CD4-positive, alpha-beta T cell (primary cell): ENCODE measurements at regions not wholly inside any gene's neighbourhood (a gene's known extent, or its start where the extent isn't known, plus 50 kb on each side); places are given as distances from the start of the nearest gene placed in this dataset.

ENCODE experiments used
- ATAC-seq: fragments of 200-7000 bp; cut with Tn5 transposase; one replicate; pipeline ENCODE4 v1.10.0; 2022; ENCODE audit warnings: mild to moderate bottlenecking; ENCODE audit not compliant: poor library complexity
- CTCF ChIA-PET: fragments of 350-600 bp; sonication (Branson Sonifier 250); formaldehyde crosslinking; loops from one replicate; lab custom pipeline; 2021; ENCODE audit warnings: antibody characterized with exemption, inconsistent platforms; lab: Charles Lee
- POLR2A ChIA-PET: fragments of 350-600 bp; sonication (Branson Sonifier 250); formaldehyde crosslinking; loops from one replicate; lab custom pipeline; 2021; ENCODE audit warnings: antibody characterized with exemption, inconsistent platforms; lab: Charles Lee
- DNase-seq, 14 experiments: peaks; one replicate each; pipeline ENCODE4 v3.0.0-alpha.2; 2013 to 2020; ENCODE audit warnings: mixed read lengths in 2 of 14
- H3K27ac ChIP-seq, 2 donors: one replicate each; pipeline versions ENCODE4 v1.5.1 to v1.7.0; 2013; ENCODE audit warnings: low read length in 2 of 2, low read depth in 1 of 2, mild to moderate bottlenecking in 1 of 2
- H3K27me3 ChIP-seq, 2 experiments: 1 replicate in 1 of 2; 2 replicates in 1 of 2; pipeline versions ENCODE4 v1.6.1 to v1.7.0; 2013; ENCODE audit warnings: low read length in 2 of 2, control low read depth in 1 of 2, mild to moderate bottlenecking in 1 of 2, moderate library complexity in 1 of 2; ENCODE audit not compliant: insufficient read depth in 2 of 2, control insufficient read depth in 1 of 2
- H3K36me3 ChIP-seq: one replicate; pipeline ENCODE4 v1.6.1; 2013; ENCODE audit warnings: low read length, control low read depth; ENCODE audit not compliant: insufficient read depth
- H3K4me1 ChIP-seq: one replicate; pipeline ENCODE4 v1.6.1; 2013; ENCODE audit warnings: low read length, control low read depth; ENCODE audit not compliant: insufficient read depth
- H3K4me3 ChIP-seq: one replicate; pipeline ENCODE4 v1.5.1; 2013; ENCODE audit warnings: mild to moderate bottlenecking, low read length, moderate library complexity
- H3K9me3 ChIP-seq, 2 experiments: 1 replicate in 1 of 2; 2 replicates in 1 of 2; pipeline versions ENCODE4 v1.6.1 to v1.7.0; 2013; ENCODE audit warnings: low read length in 2 of 2, mild to moderate bottlenecking in 2 of 2, control low read depth in 1 of 2, moderate library complexity in 1 of 2; ENCODE audit not compliant: control insufficient read depth in 1 of 2, insufficient read depth in 1 of 2
- H3K27ac Mint-ChIP-seq: one replicate; pipeline ENCODE4 v1.8.0; 2020; ENCODE audit warnings: mixed read lengths
- H3K27me3 Mint-ChIP-seq: one replicate; pipeline ENCODE4 v1.8.0; 2021; ENCODE audit warnings: mixed read lengths
- H3K36me3 Mint-ChIP-seq: one replicate; pipeline ENCODE4 v1.8.0; 2021; ENCODE audit warnings: low read depth, mixed read lengths
- H3K4me1 Mint-ChIP-seq: one replicate; pipeline ENCODE4 v1.8.0; 2021; ENCODE audit warnings: low read depth, mixed read lengths
- H3K4me3 Mint-ChIP-seq: one replicate; pipeline ENCODE4 v1.8.0; 2020; ENCODE audit warnings: mild to moderate bottlenecking, mixed read lengths
- H3K9me3 Mint-ChIP-seq: one replicate; pipeline ENCODE4 v1.8.0; 2020; ENCODE audit warnings: mixed read lengths
- CTCF ChIP-seq: fragments of 200-600 bp; IDR thresholded peaks from one replicate; pipeline ENCODE4 v1.8.0; 2022; ENCODE audit warnings: antibody characterized with exemption, mild to moderate bottlenecking
- intact Hi-C, 2 experiments: fragments of 100-400 bp; cut with DNase I in 1 of 2; cut with micrococcal nuclease in 1 of 2; formaldehyde crosslinking; loops; one replicate each; pipeline versions ENCODE4 v1.15.1 to v1.9.0; 2023 to 2025; cut with DNase I, micrococcal nuclease

DNA sequence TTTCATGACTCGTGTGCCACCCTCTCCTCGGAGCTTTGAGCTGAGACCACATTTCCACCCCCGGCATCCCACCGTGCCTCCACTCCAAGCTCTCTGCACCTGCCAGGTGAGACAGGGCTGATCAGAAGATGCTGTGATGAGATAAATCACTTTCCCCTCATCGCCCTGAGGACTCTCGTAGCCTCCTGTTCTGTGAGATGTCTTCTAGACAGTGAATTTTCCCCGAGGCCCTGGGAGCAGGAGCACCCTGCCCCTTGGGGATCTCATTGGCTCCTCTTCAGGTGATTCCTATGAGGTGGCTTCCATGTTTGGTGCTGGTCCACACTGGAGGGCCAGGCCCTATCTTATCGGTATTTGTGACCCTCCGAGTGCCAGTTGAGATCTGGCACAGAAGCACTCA, 154.0 kb upstream of the TSHZ3 start:
- no peak overlapping the region for H3K27ac ChIP-seq
- Mint-ChIP-seq H3K4me1 (no peaks in the 10 kb centered on the region), H3K9me3 (no peaks in the 10 kb centered on the region), H3K27me3 (peaks cover 21% of the 10 kb centered on the region), H3K27ac (no peak overlapping the region), H3K36me3 (no peaks in the 10 kb centered on the region), H3K4me3 (no peak overlapping the region)
- intact Hi-C loops = no loop called here
- TF ChIP-seq CTCF = no peak
- peaks cover 0 to 9% of the 10 kb centered on the region in 2 experiments for H3K9me3 ChIP-seq
- CTCF ChIA-PET = no interaction called here
- POLR2A ChIA-PET = no interaction called here
- H3K4me3 ChIP-seq = no peak overlapping the region
- no peak for DNase-seq
- ATAC-seq = no peak
- H3K36me3 ChIP-seq = no peaks in the 10 kb centered on the region
- H3K27me3 ChIP-seq = peaks cover 0 to 3% of the 10 kb centered on the region in 2 experiments
- no peaks in the 10 kb centered on the region for H3K4me1 ChIP-seq

DNA sequence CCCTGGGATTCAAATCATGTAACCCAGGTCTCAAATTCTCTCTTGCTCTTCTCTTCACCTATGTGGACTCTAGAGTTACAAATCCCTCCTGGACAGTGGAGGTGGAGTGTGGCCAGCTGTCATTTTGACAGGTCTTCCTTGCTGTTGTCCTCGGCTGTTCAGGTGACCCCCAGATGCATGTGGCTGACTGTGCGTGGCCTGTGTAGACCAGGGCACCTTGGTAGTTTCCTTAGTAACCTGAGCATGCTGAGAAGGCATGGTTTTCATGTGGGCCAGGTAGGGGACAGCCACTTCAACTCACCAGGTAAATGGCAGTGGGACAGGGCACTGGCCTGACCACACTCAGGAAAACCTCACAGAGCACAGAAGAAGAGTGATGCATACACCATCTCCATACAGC, 155.0 kb upstream of the TSHZ3 start:
- ChIA-PET CTCF (no interaction called here), POLR2A (no interaction called here)
- no peak overlapping the region for H3K4me3 ChIP-seq
- H3K9me3 ChIP-seq = peaks cover 0 to 9% of the 10 kb centered on the region in 2 experiments
- Mint-ChIP-seq H3K9me3 (no peaks in the 10 kb centered on the region), H3K27me3 (peaks cover 21% of the 10 kb centered on the region), H3K4me3 (no peak overlapping the region), H3K4me1 (no peaks in the 10 kb centered on the region), H3K36me3 (no peaks in the 10 kb centered on the region), H3K27ac (no peak overlapping the region)
- DNase-seq (no peak), ATAC-seq (no peak)
- no peaks in the 10 kb centered on the region for H3K4me1 ChIP-seq
- intact Hi-C loops = no loop called here
- H3K27ac ChIP-seq = no peak overlapping the region
- no peaks in the 10 kb centered on the region for H3K36me3 ChIP-seq
- H3K27me3 ChIP-seq = peaks cover 0 to 3% of the 10 kb centered on the region in 2 experiments
- TF ChIP-seq CTCF = no peak

DNA sequence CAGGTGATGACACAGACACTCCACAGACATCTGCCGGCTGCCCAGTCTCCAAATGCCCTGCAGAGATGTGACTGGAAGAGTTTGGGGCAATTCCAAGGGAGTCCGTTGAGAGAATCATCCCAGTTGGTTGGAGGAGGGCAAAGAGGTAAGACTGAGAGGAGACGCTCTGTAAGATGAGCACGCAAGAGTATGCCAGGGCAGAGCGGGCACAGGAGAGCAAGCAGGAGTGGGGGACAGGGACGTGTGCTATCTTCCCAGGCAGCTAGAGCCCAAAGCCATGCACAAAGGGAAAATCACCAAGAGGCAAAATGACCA, 156.3 kb upstream of the TSHZ3 start:
- H3K9me3 ChIP-seq = peaks cover 0 to 9% of the 10 kb centered on the region in 2 experiments
- no peak overlapping the region for H3K27ac Mint-ChIP-seq
- DNase-seq (no peak), ATAC-seq (no peak)
- no peak overlapping the region for H3K4me3 ChIP-seq
- POLR2A ChIA-PET = no interaction called here
- no peak for TF ChIP-seq CTCF
- peaks cover 21% of the 10 kb centered on the region for H3K27me3 Mint-ChIP-seq
- H3K4me1 Mint-ChIP-seq = no peaks in the 10 kb centered on the region
- no peaks in the 10 kb centered on the region for H3K36me3 Mint-ChIP-seq
- no peaks in the 10 kb centered on the region for H3K36me3 ChIP-seq
- H3K4me3 Mint-ChIP-seq = no peak overlapping the region
- intact Hi-C loops = no loop called here
- H3K9me3 Mint-ChIP-seq = no peaks in the 10 kb centered on the region
- H3K4me1 ChIP-seq = no peaks in the 10 kb centered on the region
- CTCF ChIA-PET = no interaction called here
- H3K27ac ChIP-seq = no peak overlapping the region
- H3K27me3 ChIP-seq = peaks cover 0 to 3% of the 10 kb centered on the region in 2 experiments
